B cell (primary cell): ENCODE measurements at regions not wholly inside any gene's neighbourhood (a gene's known extent, or its start where the extent isn't known, plus 50 kb on each side); places are given as distances from the start of the nearest gene placed in this dataset.

Experiments used
- ATAC-seq: fragments of 200-7000 bp; cut with Tn5 transposase; one replicate; pipeline ENCODE4 v1.10.0; 2021; ENCODE audit warnings: low read depth, mild to moderate bottlenecking, moderate number of reproducible peaks, moderate library complexity
- CTCF ChIA-PET: fragments of 350-600 bp; sonication (Branson Sonifier 250); formaldehyde crosslinking; loops from one replicate; lab custom pipeline; 2021; ENCODE audit warnings: antibody characterized with exemption, inconsistent platforms; lab: Charles Lee
- POLR2A ChIA-PET: fragments of 350-600 bp; sonication (Branson Sonifier 250); formaldehyde crosslinking; loops from one replicate; lab custom pipeline; 2021; ENCODE audit warnings: antibody characterized with exemption; lab: Charles Lee
- DNase-seq: peaks from one replicate; pipeline ENCODE4 v3.0.0; 2013
- H2AFZ ChIP-seq: 2 replicates; pipeline ENCODE4 v1.6.1; 2012; ENCODE audit warnings: mild to moderate bottlenecking, low read depth, low read length; ENCODE audit not compliant: insufficient read depth, poor library complexity, severe bottlenecking
- H3K27ac ChIP-seq, 2 donors: 1 replicate in 1 of 2; 2 replicates in 1 of 2; pipeline ENCODE4 v1.5.1; 2012 to 2013; ENCODE audit warnings: low read length in 2 of 2, mild to moderate bottlenecking in 2 of 2, moderate library complexity in 1 of 2
- H3K27me3 ChIP-seq, 4 experiments: fragments of 200-600 bp in 1 of 4; sonication (generic) in 1 of 4; replicated peaks in 1 of 4; 1 replicate in 2 of 4; 2 replicates in 2 of 4; pipeline versions ENCODE4 v1.6.1 to v1.7.0; 2013 to 2016; ENCODE audit warnings: low read length in 3 of 4, mild to moderate bottlenecking in 2 of 4, mixed read lengths in 1 of 4, moderate library complexity in 1 of 4; ENCODE audit not compliant: insufficient read depth in 4 of 4, control insufficient read depth in 3 of 4; ENCODE audit errors: control extremely low read depth in 1 of 4
- H3K36me3 ChIP-seq, 2 experiments: replicated peaks in 1 of 2; 1 replicate in 1 of 2; 2 replicates in 1 of 2; pipeline versions ENCODE4 v1.6.1 to v1.7.1; 2013; ENCODE audit warnings: low read length in 1 of 2; ENCODE audit not compliant: insufficient read depth in 2 of 2, control insufficient read depth in 1 of 2; ENCODE audit errors: control extremely low read depth in 1 of 2, extremely low read depth in 1 of 2
- H3K4me1 ChIP-seq, 2 donors: fragments of 200-600 bp in 1 of 2; sonication (generic) in 1 of 2; 1 replicate in 1 of 2; 2 replicates in 1 of 2; pipeline versions ENCODE4 v1.5.1 to v1.6.1; 2013 to 2017; ENCODE audit warnings: low read length in 2 of 2; ENCODE audit not compliant: control insufficient read depth in 2 of 2, insufficient read depth in 2 of 2
- H3K4me2 ChIP-seq: replicated peaks from 2 replicates; pipeline ENCODE3; 2012; ENCODE audit warnings: mild to moderate bottlenecking, low read depth, low read length; ENCODE audit not compliant: poor library complexity, severe bottlenecking
- H3K4me3 ChIP-seq, 5 experiments: fragments of 200-600 bp in 1 of 5; sonication (generic) in 1 of 5; 1 replicate in 3 of 5; 2 replicates in 2 of 5; pipeline versions ENCODE4 v1.5.1 to v1.7.0; 2011 to 2016; ENCODE audit warnings: low read length in 4 of 5, mild to moderate bottlenecking in 4 of 5, low read depth in 2 of 5, control low read depth in 1 of 5, moderate library complexity in 1 of 5; ENCODE audit not compliant: insufficient read depth in 1 of 5; ENCODE audit errors: control extremely low read depth in 1 of 5, extremely low read depth in 1 of 5
- H3K79me2 ChIP-seq: fragments of 200-600 bp; sonication (generic); one replicate; pipeline ENCODE4 v1.6.0; 2016; ENCODE audit warnings: low read length; ENCODE audit not compliant: control insufficient read depth, insufficient read depth
- H3K9ac ChIP-seq: fragments of 200-600 bp; sonication (generic); 2 replicates; pipeline ENCODE4 v1.6.1; 2017; ENCODE audit warnings: mild to moderate bottlenecking, low read length, moderate library complexity
- H3K9me3 ChIP-seq, 3 donors: one replicate each; pipeline versions ENCODE4 v1.6.1 to v1.7.1; 2013; ENCODE audit warnings: low read length in 2 of 3; ENCODE audit not compliant: control insufficient read depth in 2 of 3, insufficient read depth in 1 of 3; ENCODE audit errors: control extremely low read depth in 1 of 3
- H4K20me1 ChIP-seq: 2 replicates; pipeline ENCODE4 v1.6.0; 2012; ENCODE audit warnings: mild to moderate bottlenecking, low read length; ENCODE audit not compliant: insufficient read depth, control insufficient read depth, poor library complexity, severe bottlenecking
- H3K27ac Mint-ChIP-seq: one replicate; pipeline ENCODE4 v1.8.0; 2021; ENCODE audit warnings: mixed read lengths
- H3K27me3 Mint-ChIP-seq: one replicate; pipeline ENCODE4 v1.8.0; 2021; ENCODE audit warnings: mixed read lengths
- H3K4me1 Mint-ChIP-seq: one replicate; pipeline ENCODE4 v1.8.0; 2021; ENCODE audit warnings: mixed read lengths
- H3K4me3 Mint-ChIP-seq: one replicate; pipeline ENCODE4 v1.8.0; 2021; ENCODE audit warnings: mixed read lengths
- H3K9me3 Mint-ChIP-seq: one replicate; pipeline ENCODE4 v1.8.0; 2022; ENCODE audit warnings: mixed read lengths; ENCODE audit not compliant: insufficient read depth
- CTCF ChIP-seq: fragments of 200-600 bp; IDR thresholded peaks from one replicate; pipeline ENCODE4 v1.8.0; 2022; ENCODE audit warnings: antibody characterized with exemption, mild to moderate bottlenecking
- EZH2 ChIP-seq: IDR thresholded peaks from 2 replicates; pipeline ENCODE4 v1.6.1; 2012; ENCODE audit warnings: borderline replicate concordance, low read depth, mild to moderate bottlenecking, moderate library complexity, low read length; ENCODE audit not compliant: insufficient read depth, poor library complexity, severe bottlenecking
- WGBS: methylation state at CpG from one replicate; pipeline ENCODE4 v1.1.5; 2013; ENCODE audit warnings: missing lambda C conversion rate; ENCODE audit not compliant: insufficient coverage; 5-methylcytosine and 5-hydroxymethylcytosine counted together
- intact Hi-C: fragments of 100-400 bp; cut with micrococcal nuclease; formaldehyde crosslinking; loops from one replicate; pipeline ENCODE4 v1.10.0; 2022

- Histone ChIP-seq H3K4me2 (no peak overlapping the region), H3K9me3 (no peaks in the 10 kb centered on the region), H3K4me1 (no peaks in the 10 kb centered on the region), H3K36me3 (no peaks in the 10 kb centered on the region), H4K20me1 (no peaks in the 10 kb centered on the region), H3K27me3 (peaks cover 0 to 4% (median 0%) of the 10 kb centered on the region in 4 experiments), H3K79me2 (no peaks in the 10 kb centered on the region), H3K9ac (no peak overlapping the region), H2AFZ (no peak overlapping the region), H3K4me3 (no peak overlapping the region), H3K27ac (no peak overlapping the region)
- ChIA-PET POLR2A (no interaction called here), CTCF (interaction anchor here (7.2 kb wide), 1 partner anchor 13 kb away, joined by 35 read pairs; no protein-coding TSS in a partner anchor)
- Mint-ChIP-seq H3K27ac (no peak overlapping the region), H3K4me3 (no peak overlapping the region), H3K27me3 (peaks cover 12% of the 10 kb centered on the region), H3K4me1 (no peaks in the 10 kb centered on the region), H3K9me3 (no peaks in the 10 kb centered on the region)
- DNase-seq (no peak), ATAC-seq (no peak)
- intact Hi-C loops: no loop called here
- no CpG with 5 or more reads among the region's 2 CpGs for WGBS
- TF ChIP-seq EZH2 (no peak), CTCF (no peak)
These were observed 75.4 kb upstream of the FSHB start for GRCh38 chr11:30155428-30155827.

GRCh38 chr11:30159546-30159945, 71.3 kb upstream of the FSHB start:
- ChIA-PET CTCF (interaction anchor here (1.2 kb wide), 1 partner anchor 16 kb away, joined by 7 read pairs; no protein-coding TSS in a partner anchor), POLR2A (no interaction called here)
- ATAC-seq (no peak), DNase-seq (no peak)
- WGBS: no CpG with 5 or more reads among the region's 2 CpGs
- Histone ChIP-seq H3K9ac (no peak overlapping the region), H3K4me2 (no peak overlapping the region), H3K4me1 (no peaks in the 10 kb centered on the region), H4K20me1 (no peaks in the 10 kb centered on the region), H3K79me2 (no peaks in the 10 kb centered on the region), H3K27me3 (peaks cover 0 to 4% (median 0%) of the 10 kb centered on the region in 4 experiments), H3K27ac (no peak overlapping the region), H3K36me3 (no peaks in the 10 kb centered on the region), H3K4me3 (no peak overlapping the region), H3K9me3 (no peaks in the 10 kb centered on the region), H2AFZ (no peak overlapping the region)
- TF ChIP-seq CTCF (no peak), EZH2 (no peak)
- Mint-ChIP-seq H3K27ac (no peak overlapping the region), H3K4me1 (no peaks in the 10 kb centered on the region), H3K4me3 (no peak overlapping the region), H3K27me3 (peaks cover 16% of the 10 kb centered on the region), H3K9me3 (peaks cover 3% of the 10 kb centered on the region)
- intact Hi-C loops: no loop called here
